Gastrocnemius medialis (tissue), 4 donors: ENCODE measurements at regions not wholly inside any gene's neighbourhood (a gene's known extent, or its start where the extent isn't known, plus 50 kb on each side); places are given as distances from the start of the nearest gene placed in this dataset.

Experiments
- ATAC-seq, 2 donors: fragments of 150-250 bp; one replicate each; pipeline ENCODE4 v1.9.1; 2016
- DNase-seq, 2 donors: peaks; one replicate each; pipeline ENCODE4 v3.0.0-alpha.2; 2019
- H3K27ac ChIP-seq, 4 donors: fragments of 200-600 bp; sonication (generic); 1 replicate in 1 of 4; 2 replicates in 3 of 4; pipeline ENCODE4 v1.5.1; 2016 to 2018; ENCODE audit warnings: mild to moderate bottlenecking in 2 of 4, moderate library complexity in 1 of 4
- H3K27me3 ChIP-seq, 3 donors: fragments of 200-600 bp; sonication (generic) in 2 of 3; 1 replicate in 1 of 3; 2 replicates in 2 of 3; pipeline versions ENCODE4 v1.5.1 to v1.6.0; 2016 to 2019; ENCODE audit warnings: mild to moderate bottlenecking in 1 of 3, moderate library complexity in 1 of 3
- H3K36me3 ChIP-seq, 2 donors: fragments of 200-600 bp; sonication (generic) in 1 of 2; one replicate each; pipeline ENCODE4 v1.5.1; 2017 to 2018
- H3K4me1 ChIP-seq, 2 donors: fragments of 200-600 bp; sonication (generic) in 1 of 2; one replicate each; pipeline ENCODE4 v1.5.1; 2016 to 2017; ENCODE audit warnings: mild to moderate bottlenecking in 2 of 2
- H3K4me3 ChIP-seq, 4 donors: fragments of 200-600 bp; sonication (generic) in 3 of 4; 1 replicate in 1 of 4; 2 replicates in 3 of 4; pipeline ENCODE4 v1.5.1; 2016 to 2019; ENCODE audit warnings: mild to moderate bottlenecking in 2 of 4
- H3K9me3 ChIP-seq, 3 donors: fragments of 200-600 bp; sonication (generic) in 2 of 3; 1 replicate in 1 of 3; 2 replicates in 2 of 3; pipeline ENCODE4 v1.5.1; 2016 to 2019
- POLR2A ChIP-seq, 2 donors: fragments of 450-650 bp; IDR thresholded peaks; one replicate each; pipeline ENCODE4 v1.6.1; 2017; ENCODE audit warnings: antibody characterized with exemption in 2 of 2, mild to moderate bottlenecking in 2 of 2, moderate library complexity in 2 of 2
- in situ Hi-C, 4 donors: fragments of 200-750 bp; cut with MboI; loops; one replicate each; pipeline versions ENCODE4 v1.15.0 to v1.8.0; 2017; ENCODE audit warnings: low sequenced_read_pairs in 4 of 4
- intact Hi-C: fragments of 100-400 bp; cut with DNase I; formaldehyde crosslinking; loops from one replicate; pipeline ENCODE4 v1.15.1; 2023; ENCODE audit warnings: low total_unique reads
- TF ChIP-seq, protein P1 (sequence below), 5 experiments: fragments of 450-650 bp in 3 of 5; fragments of 200-600 bp in 2 of 5; sonication (generic) in 2 of 5; IDR thresholded peaks in 4 of 5; conservative IDR thresholded peaks in 1 of 5; 1 replicate in 4 of 5; 2 replicates in 1 of 5; pipeline ENCODE4 v1.5.1; 2016 to 2019; ENCODE audit warnings: antibody characterized with exemption in 5 of 5, mild to moderate bottlenecking in 3 of 5, moderate library complexity in 3 of 5

DNA sequence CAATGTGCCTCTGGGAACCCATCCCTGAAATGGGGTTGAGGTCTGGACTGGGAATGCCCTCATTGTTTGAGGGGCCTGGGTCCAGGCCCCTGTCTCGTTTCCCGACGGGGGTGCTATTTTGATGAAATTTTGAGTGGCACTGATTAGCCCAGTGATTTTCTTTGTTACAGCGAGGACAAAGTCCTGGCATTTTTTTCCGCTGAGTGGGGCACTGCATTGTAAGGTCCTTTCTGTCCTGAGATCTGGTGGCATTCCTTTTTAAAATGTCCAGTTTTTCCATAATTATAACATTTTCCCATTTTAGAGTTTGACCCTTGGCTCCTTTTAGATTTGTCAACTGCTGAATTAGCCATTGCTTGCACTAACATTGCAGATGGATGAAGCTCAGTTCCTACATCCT lies 69.7 kb upstream of the INCENP start:
- H3K4me3 ChIP-seq: no peak overlapping the region
- H3K4me1 ChIP-seq: no peaks in the 10 kb centered on the region
- DNase-seq (no peak), ATAC-seq (no peak)
- no peaks in the 10 kb centered on the region for H3K36me3 ChIP-seq
- no peaks in the 10 kb centered on the region for H3K27me3 ChIP-seq
- in situ Hi-C loops: no loop called here
- TF ChIP-seq, protein P1, sequence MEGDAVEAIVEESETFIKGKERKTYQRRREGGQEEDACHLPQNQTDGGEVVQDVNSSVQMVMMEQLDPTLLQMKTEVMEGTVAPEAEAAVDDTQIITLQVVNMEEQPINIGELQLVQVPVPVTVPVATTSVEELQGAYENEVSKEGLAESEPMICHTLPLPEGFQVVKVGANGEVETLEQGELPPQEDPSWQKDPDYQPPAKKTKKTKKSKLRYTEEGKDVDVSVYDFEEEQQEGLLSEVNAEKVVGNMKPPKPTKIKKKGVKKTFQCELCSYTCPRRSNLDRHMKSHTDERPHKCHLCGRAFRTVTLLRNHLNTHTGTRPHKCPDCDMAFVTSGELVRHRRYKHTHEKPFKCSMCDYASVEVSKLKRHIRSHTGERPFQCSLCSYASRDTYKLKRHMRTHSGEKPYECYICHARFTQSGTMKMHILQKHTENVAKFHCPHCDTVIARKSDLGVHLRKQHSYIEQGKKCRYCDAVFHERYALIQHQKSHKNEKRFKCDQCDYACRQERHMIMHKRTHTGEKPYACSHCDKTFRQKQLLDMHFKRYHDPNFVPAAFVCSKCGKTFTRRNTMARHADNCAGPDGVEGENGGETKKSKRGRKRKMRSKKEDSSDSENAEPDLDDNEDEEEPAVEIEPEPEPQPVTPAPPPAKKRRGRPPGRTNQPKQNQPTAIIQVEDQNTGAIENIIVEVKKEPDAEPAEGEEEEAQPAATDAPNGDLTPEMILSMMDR (IDR thresholded peaks at IDR 0.05 in 4 of 5, conservative IDR thresholded peaks at IDR 0.05 in 1 of 5): no peak
- TF ChIP-seq POLR2A (IDR thresholded peaks at IDR 0.05): no peak
- no peak overlapping the region for H3K27ac ChIP-seq
- intact Hi-C loops: no loop called here
- H3K9me3 ChIP-seq: no peaks in the 10 kb centered on the region

DNA sequence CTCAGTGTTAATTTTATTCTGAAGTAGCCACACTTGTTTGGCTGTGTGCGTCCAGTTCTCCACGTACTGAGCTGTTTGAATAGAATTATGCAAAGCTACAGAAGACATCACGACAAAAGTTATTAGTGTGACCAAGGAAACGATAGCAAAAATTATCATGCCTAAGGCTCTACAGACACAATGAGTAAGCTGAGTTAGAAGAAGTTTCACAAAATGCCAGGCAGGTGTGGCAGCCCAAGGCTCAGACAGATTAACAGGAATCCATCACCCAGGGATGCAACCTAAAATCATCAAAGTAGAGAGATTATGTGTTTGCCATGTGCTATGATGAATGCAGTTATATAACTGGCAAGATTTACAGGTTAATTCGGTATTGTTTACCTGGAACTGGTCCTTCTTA lies 73.1 kb upstream of the INCENP start:
- TF ChIP-seq, protein P1 (IDR thresholded peaks at IDR 0.05 in 4 of 5, conservative IDR thresholded peaks at IDR 0.05 in 1 of 5): no peak
- no peak for TF ChIP-seq POLR2A (IDR thresholded peaks at IDR 0.05)
- Histone ChIP-seq H3K4me3 (no peak overlapping the region), H3K36me3 (no peaks in the 10 kb centered on the region), H3K27me3 (no peaks in the 10 kb centered on the region), H3K9me3 (no peaks in the 10 kb centered on the region), H3K27ac (no peak overlapping the region), H3K4me1 (no peaks in the 10 kb centered on the region)
- DNase-seq (no peak), ATAC-seq (no peak)
- in situ Hi-C loops: no loop called here
- intact Hi-C loops: no loop called here

DNA sequence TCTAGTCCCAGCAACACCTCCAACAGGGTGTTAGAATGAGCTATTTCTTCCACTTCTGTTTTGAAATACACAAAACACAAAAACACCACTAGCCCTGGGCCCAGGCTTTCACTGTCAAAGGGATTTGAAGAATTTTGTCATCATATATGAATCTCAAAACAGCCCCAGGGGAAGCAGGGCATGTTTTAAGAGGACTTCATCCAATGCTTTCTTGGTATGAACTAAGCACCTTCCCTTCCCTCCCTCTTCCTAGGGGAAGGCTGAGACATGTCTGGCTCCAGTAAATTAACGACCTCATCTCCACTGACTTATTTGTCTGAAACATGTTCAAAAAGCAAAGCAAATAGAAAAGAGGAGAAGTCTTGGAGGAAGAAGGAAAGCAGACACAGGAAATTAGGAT lies 75.7 kb upstream of the INCENP start:
- no peak overlapping the region for H3K27ac ChIP-seq
- no peak overlapping the region for H3K4me3 ChIP-seq
- no peaks in the 10 kb centered on the region for H3K36me3 ChIP-seq
- intact Hi-C loops: no loop called here
- ATAC-seq (no peak), DNase-seq (no peak)
- no peaks in the 10 kb centered on the region for H3K4me1 ChIP-seq
- in situ Hi-C loops: no loop called here
- H3K9me3 ChIP-seq: no peaks in the 10 kb centered on the region
- H3K27me3 ChIP-seq: no peaks in the 10 kb centered on the region
- TF ChIP-seq, protein P1 (IDR thresholded peaks at IDR 0.05 in 4 of 5, conservative IDR thresholded peaks at IDR 0.05 in 1 of 5): no peak
- no peak for TF ChIP-seq POLR2A (IDR thresholded peaks at IDR 0.05)

DNA sequence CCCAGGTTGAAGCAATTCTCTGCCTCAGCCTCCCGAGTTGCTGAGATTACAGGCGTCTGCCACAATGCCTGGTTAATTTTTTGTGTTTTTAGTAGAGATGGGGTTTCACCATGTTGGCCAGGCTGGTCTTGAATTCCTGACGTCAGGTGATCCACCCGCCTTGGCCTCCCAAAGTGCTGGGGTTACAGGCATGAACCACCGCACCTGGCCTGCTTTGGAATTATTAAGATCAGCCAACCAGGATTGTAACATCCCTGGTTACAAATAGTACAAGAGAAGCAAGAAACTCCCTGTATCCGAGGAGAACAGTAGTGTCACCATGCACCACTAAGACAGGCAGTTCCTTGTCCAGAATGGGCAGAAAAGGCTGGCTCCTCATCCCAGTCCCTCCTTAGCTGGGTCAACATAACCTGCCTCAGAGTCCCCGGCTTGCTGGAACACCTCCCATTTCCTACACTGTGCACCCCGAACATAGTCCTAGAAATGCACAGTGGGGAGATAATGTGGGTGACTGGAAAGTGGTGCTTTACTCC lies 77.2 kb upstream of the INCENP start:
- TF ChIP-seq, protein P1 (IDR thresholded peaks at IDR 0.05 in 4 of 5, conservative IDR thresholded peaks at IDR 0.05 in 1 of 5): no peak
- H3K36me3 ChIP-seq: no peaks in the 10 kb centered on the region
- in situ Hi-C loops: no loop called here
- no peaks in the 10 kb centered on the region for H3K4me1 ChIP-seq
- ATAC-seq (no peak), DNase-seq (no peak)
- H3K4me3 ChIP-seq: no peak overlapping the region
- intact Hi-C loops: no loop called here
- H3K27ac ChIP-seq: no peak overlapping the region
- no peaks in the 10 kb centered on the region for H3K27me3 ChIP-seq
- H3K9me3 ChIP-seq: no peaks in the 10 kb centered on the region

DNA sequence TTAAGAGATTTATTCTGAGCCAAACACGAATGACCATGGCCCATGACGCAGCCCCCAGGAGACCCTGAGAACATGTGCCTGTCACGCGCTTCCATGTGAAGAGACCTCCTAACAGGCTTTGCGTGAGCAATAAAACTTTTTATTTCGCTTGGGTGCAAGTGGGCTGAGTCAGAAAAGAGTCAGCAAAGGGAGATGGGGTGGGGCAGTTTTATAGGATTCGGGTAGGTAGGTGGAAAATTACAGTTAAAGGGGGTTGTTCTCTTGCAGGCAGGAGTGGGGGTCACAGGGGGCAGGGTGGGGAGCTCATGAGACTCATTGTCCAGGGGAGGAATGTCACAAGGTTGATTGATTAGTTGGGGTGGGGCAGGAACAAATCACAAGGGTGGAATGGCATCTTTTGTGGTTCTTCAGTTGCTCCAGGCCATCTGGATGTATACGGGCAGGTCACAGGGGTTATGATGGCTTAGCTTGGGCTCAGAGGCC lies 77.2 kb upstream of the FTH1 start:
- TF ChIP-seq, protein P1 (IDR thresholded peaks at IDR 0.05 in 4 of 5, conservative IDR thresholded peaks at IDR 0.05 in 1 of 5): no peak
- intact Hi-C loops: no loop called here
- in situ Hi-C loops: no loop called here
- H3K4me1 ChIP-seq: no peaks in the 10 kb centered on the region
- DNase-seq (no peak), ATAC-seq (no peak)
- H3K27me3 ChIP-seq: no peaks in the 10 kb centered on the region
- H3K4me3 ChIP-seq: no peak overlapping the region
- no peaks in the 10 kb centered on the region for H3K9me3 ChIP-seq
- H3K36me3 ChIP-seq: no peaks in the 10 kb centered on the region
- no peak overlapping the region for H3K27ac ChIP-seq
